Medulla oblongata (tissue), 1 donor: ENCODE measurements at regions not wholly inside any gene's neighbourhood (a gene's known extent, or its start where the extent isn't known, plus 50 kb on each side); places are given as distances from the start of the nearest gene placed in this dataset.

Source experiments
- DNase-seq: peaks from one replicate; pipeline ENCODE4 v3.0.0-alpha.2; 2015; ENCODE audit errors: extremely low spot score

DNA sequence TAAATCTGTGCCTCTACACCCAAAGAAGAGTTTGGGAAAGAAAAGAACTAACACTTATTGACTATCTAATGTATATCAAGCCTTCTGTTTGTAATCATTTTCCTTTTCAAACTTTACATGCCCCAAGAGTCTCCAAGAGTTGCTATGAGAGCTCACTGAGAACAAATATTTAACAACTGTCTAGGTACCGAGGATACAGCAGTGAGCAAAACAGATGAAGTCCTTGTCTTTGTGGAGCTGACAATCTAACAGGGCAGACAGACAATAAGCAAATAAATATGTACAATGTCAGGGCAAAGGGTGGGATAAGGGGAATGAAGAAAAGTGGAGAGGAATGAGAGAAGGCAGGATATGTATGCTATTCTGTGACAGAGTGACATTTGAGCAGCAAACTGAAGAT is 64.8 kb upstream of the KSR1 start:
- DNase-seq: no peak

DNA sequence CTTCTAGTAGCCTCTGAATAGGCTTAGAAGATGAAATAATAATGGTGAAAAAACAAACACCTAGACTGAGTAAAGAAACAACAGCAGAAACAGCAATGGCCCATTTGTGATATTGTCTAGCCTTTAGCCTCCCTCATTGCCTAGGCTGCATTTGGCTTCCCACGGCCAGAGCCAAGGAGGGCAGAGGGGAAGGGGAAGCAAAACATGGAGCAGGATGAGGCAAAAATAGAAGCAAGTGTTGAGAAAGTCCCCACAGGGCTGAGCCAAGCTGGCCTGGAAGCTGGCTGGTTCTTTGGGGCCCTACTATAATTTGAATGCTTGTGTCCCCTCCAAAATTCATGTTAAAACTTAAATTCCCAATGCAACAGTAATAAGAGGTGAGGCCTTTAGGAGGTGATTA is 60.2 kb upstream of the KSR1 start:
- no peak for DNase-seq

DNA sequence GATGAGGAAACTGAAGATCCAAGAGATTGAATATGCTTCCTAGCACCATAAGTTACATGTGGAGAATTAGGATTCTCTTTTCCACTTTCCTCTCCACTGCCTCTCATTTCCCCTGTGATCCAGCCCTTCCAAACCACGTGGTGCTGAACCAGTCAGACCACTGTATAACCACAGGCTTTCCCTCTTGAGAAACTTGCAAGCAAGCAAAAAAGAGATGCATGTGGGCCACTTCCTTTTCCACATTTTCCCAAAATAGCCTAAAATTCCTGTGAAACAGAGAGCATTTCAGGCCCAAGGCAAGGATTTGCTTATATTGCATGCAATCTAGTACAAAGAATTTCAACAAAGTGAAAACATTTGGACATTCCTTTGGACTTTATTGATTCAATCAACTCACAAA is 59.3 kb upstream of the KSR1 start:
- peak; percentile 21 for DNase-seq

GRCh38 chr17:27398691-27399090 is 57.6 kb upstream of the KSR1 start:
- DNase-seq: no peak

- no peak for DNase-seq
Measured at GRCh38 chr17:27400991-27401390, 55.3 kb upstream of the KSR1 start.

DNA sequence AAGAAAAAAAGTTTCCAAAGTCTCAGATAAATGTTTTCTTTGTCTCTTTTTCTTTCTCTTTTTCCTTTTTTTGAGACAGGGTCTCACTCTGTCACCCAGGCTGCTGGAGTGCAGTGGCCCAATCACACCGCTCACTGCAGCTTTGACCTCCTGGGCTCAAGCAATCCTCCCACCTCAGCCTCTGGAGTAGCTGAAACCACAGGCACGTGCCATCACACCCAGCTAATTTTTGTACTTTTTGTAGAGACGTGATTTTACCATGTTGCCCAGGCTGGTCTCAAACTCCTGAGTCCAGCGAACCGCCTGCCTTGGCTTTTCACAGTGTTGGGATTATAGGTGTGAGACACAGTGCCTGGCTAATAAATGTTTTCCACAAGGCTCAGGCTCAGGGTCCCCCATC is 53.3 kb upstream of the KSR1 start:
- no peak for DNase-seq

DNA sequence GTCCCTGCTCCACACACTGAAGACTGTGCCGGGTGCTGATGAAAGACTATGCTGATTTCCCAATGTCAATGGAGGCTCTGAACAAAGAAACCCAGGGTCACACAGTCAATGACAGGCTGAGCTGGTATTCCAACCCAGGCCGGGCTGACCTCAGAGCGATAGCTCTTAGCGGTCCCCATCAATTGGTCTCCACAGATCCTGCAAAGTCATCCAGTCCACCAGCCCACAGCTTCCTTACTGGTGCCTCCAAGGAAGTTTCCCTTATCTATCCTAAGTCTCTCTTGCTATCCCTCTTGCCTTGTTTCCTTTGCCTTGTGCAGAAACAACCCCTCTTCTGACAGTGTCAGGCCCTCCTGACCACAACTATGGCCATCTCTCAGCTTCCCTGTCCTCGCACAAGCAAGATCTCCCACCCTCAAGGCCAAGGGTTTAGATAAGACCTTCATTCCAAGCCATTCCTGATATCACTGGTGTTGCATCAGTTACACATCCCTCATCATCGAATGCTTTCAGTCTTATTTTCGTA is 52.7 kb upstream of the KSR1 start:
- no peak for DNase-seq

GRCh38 chr17:27404676-27405075 is 51.6 kb upstream of the KSR1 start:
- no peak for DNase-seq
